Endothelial cell of umbilical vein (primary cell): ENCODE measurements at regions not wholly inside any gene's neighbourhood (a gene's known extent, or its start where the extent isn't known, plus 50 kb on each side); places are given as distances from the start of the nearest gene placed in this dataset.

Experiments used
- BruUV-seq: library from RNA; stranded (reverse); fragments of 400-500 nt; replicated peaks from 2 replicates; lab custom pipeline; 2021; lab: Mats Ljungman, UMichigan
- CTCF ChIA-PET: fragments of 300-600, 350-600 bp; sonication (Branson Sonifier 250); formaldehyde crosslinking; loops from one replicate; lab custom pipeline; 2021; ENCODE audit warnings: antibody characterized with exemption, inconsistent platforms; lab: Charles Lee
- POLR2A ChIA-PET: fragments of 300-600, 350-600 bp; sonication (Branson Sonifier 250); formaldehyde crosslinking; loops from one replicate; lab custom pipeline; 2021; ENCODE audit warnings: antibody characterized with exemption, inconsistent platforms; lab: Charles Lee
- DNase-seq: peaks from one replicate; pipeline ENCODE4 v3.0.0-alpha.2; 2011; ENCODE audit warnings: low read depth, low spot score
- FAIRE-seq: peaks from 2 replicates; lab custom pipeline; 2011; peaks lifted over from hg19 to GRCh38; lab: Jason Lieb, UNC
- H2AFZ ChIP-seq: 2 replicates; pipeline ENCODE4 v1.6.0; 2012; ENCODE audit warnings: low read depth, low read length, control low read depth, inconsistent platforms
- H3K27ac ChIP-seq: 2 replicates; pipeline ENCODE4 v1.5.1; 2011; ENCODE audit warnings: low read depth, mild to moderate bottlenecking, control low read depth, low read length, moderate library complexity; ENCODE audit not compliant: insufficient read depth
- H3K27me3 ChIP-seq, 2 experiments: 2 replicates each; pipeline versions ENCODE4 v1.6.0 to v1.6.1; 2011; ENCODE audit warnings: low read length in 2 of 2, mixed read lengths in 1 of 2; ENCODE audit not compliant: control insufficient read depth in 2 of 2, insufficient read depth in 2 of 2
- H3K36me3 ChIP-seq, 2 experiments: 2 replicates in 1 of 2; 3 replicates in 1 of 2; pipeline ENCODE4 v1.5.1; 2011; ENCODE audit warnings: low read length in 2 of 2, mild to moderate bottlenecking in 1 of 2, moderate library complexity in 1 of 2; ENCODE audit not compliant: control insufficient read depth in 2 of 2, insufficient read depth in 2 of 2; ENCODE audit errors: extremely low read depth in 1 of 2
- H3K4me1 ChIP-seq: 3 replicates; pipeline ENCODE4 v1.5.1; 2011; ENCODE audit warnings: mild to moderate bottlenecking, low read length; ENCODE audit not compliant: control insufficient read depth, insufficient read depth; ENCODE audit errors: extremely low read depth
- H3K4me2 ChIP-seq: 2 replicates; pipeline ENCODE4 v1.6.1; 2011; ENCODE audit warnings: low read length, control low read depth, mixed read lengths; ENCODE audit not compliant: insufficient read depth
- H3K4me3 ChIP-seq, 3 experiments: fragments of 200-600 bp in 1 of 3; sonication (generic), shearing (Covaris generic) in 1 of 3; replicated peaks in 1 of 3; 2 replicates each; pipeline ENCODE4 v1.5.1; 2011 to 2016; ENCODE audit warnings: control low read depth in 3 of 3, low read length in 3 of 3, mild to moderate bottlenecking in 2 of 3, inconsistent platforms in 1 of 3, low read depth in 1 of 3, moderate library complexity in 1 of 3; ENCODE audit not compliant: insufficient read depth in 1 of 3
- H3K79me2 ChIP-seq: 2 replicates; pipeline ENCODE4 v1.6.0; 2012; ENCODE audit warnings: low read length, inconsistent platforms; ENCODE audit not compliant: control insufficient read depth, insufficient read depth
- H3K9ac ChIP-seq: replicated peaks from 2 replicates; pipeline ENCODE3; 2011; ENCODE audit warnings: low read length, control low read depth; ENCODE audit not compliant: insufficient read depth; ENCODE audit errors: extremely low read depth
- H3K9me1 ChIP-seq: replicated peaks from 3 replicates; pipeline ENCODE4 v1.6.0; 2011; ENCODE audit warnings: mild to moderate bottlenecking, low read length; ENCODE audit not compliant: control insufficient read depth, insufficient read depth; ENCODE audit errors: extremely low read depth
- H3K9me3 ChIP-seq: replicated peaks from 2 replicates; pipeline ENCODE4 v1.5.1; 2012; ENCODE audit warnings: low read length, inconsistent platforms; ENCODE audit not compliant: control insufficient read depth, insufficient read depth
- H4K20me1 ChIP-seq: replicated peaks from 2 replicates; pipeline ENCODE3; 2011; ENCODE audit warnings: mild to moderate bottlenecking, low read length; ENCODE audit not compliant: control insufficient read depth, insufficient read depth; ENCODE audit errors: extremely low read depth
- EZH2 ChIP-seq: IDR thresholded peaks from 2 replicates; pipeline ENCODE4 v1.6.1; 2012; ENCODE audit warnings: borderline replicate concordance, low read depth, mild to moderate bottlenecking, moderate library complexity, low read length, inconsistent platforms; ENCODE audit not compliant: severe bottlenecking
- FOS ChIP-seq: IDR thresholded peaks from 2 replicates; pipeline ENCODE4 v1.6.1; 2011; ENCODE audit warnings: mild to moderate bottlenecking, low read length, moderate library complexity, borderline replicate concordance; ENCODE audit not compliant: insufficient read depth
- GATA2 ChIP-seq: IDR thresholded peaks from 2 replicates; pipeline ENCODE4 v1.7.0; 2011; ENCODE audit warnings: low read depth, mild to moderate bottlenecking, moderate library complexity, mixed read lengths, low read length; ENCODE audit not compliant: insufficient read length, insufficient read depth
- JUN ChIP-seq: IDR thresholded peaks from 2 replicates; pipeline ENCODE4 v1.6.1; 2011; ENCODE audit warnings: borderline replicate concordance, low read depth; ENCODE audit not compliant: insufficient read length, insufficient read depth
- MYC ChIP-seq: IDR thresholded peaks from one replicate; pipeline ENCODE4 v1.6.1; 2011; ENCODE audit warnings: mild to moderate bottlenecking, low read depth, low read length
- POLR2A ChIP-seq: IDR thresholded peaks from 2 replicates; pipeline ENCODE4 v1.6.1; 2012; ENCODE audit warnings: low read depth, mild to moderate bottlenecking, control low read depth, low read length
- POLR2AphosphoS5 ChIP-seq: IDR thresholded peaks from 2 replicates; pipeline ENCODE4 v1.6.1; 2012; ENCODE audit warnings: low read depth, mild to moderate bottlenecking, control low read depth, low read length, moderate library complexity; ENCODE audit not compliant: insufficient read depth
- dilution Hi-C: fragments of 300-500 bp; cut with MboI; formaldehyde crosslinking; loops from one replicate; pipeline ENCODE4 v1.15.0; 2019; ENCODE audit warnings: low sequenced_read_pairs; ENCODE audit not compliant: extremely low pct_ligation_motif_present
- intact Hi-C: fragments of 100-400 bp; cut with micrococcal nuclease; formaldehyde crosslinking; loops from one replicate; pipeline ENCODE4 v1.10.0; 2022
- TF ChIP-seq, protein P1 (sequence below): IDR thresholded peaks from 2 replicates; pipeline ENCODE4 v1.6.1; 2011; ENCODE audit not compliant: insufficient read depth, insufficient read length
- TF ChIP-seq, protein P2 (sequence below), 2 donors: IDR thresholded peaks; 1 replicate in 1 of 2; 2 replicates in 1 of 2; pipeline ENCODE4 v1.5.1; 2011; ENCODE audit warnings: low read length in 2 of 2, mild to moderate bottlenecking in 2 of 2, moderate library complexity in 2 of 2, control low read depth in 1 of 2, inconsistent platforms in 1 of 2, low read depth in 1 of 2; ENCODE audit not compliant: insufficient read depth in 1 of 2; ENCODE audit errors: extremely low read depth in 1 of 2

DNA sequence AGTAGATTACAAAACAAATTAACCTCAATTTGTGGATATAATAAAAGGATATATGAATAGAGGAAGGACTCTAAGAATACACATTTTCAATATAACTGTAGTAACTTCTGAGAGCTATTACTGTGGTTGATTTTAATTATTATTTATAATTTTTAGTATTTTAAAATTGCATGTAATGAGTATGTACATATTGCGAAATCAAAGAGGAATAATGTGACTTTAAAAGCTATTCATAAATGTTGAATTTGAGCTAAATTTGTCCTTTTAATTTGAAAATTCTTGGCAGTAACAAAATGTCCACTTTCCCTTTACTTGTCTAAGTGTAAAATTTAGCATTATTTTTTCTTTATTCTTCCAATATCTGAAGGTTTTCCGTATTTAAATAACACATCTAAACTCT, 750.6 kb upstream of the PCDH15 start:
- BruUV-seq, result no TSS peak
- CTCF ChIA-PET, result no interaction called here
- intact Hi-C loops, result no loop called here

DNA sequence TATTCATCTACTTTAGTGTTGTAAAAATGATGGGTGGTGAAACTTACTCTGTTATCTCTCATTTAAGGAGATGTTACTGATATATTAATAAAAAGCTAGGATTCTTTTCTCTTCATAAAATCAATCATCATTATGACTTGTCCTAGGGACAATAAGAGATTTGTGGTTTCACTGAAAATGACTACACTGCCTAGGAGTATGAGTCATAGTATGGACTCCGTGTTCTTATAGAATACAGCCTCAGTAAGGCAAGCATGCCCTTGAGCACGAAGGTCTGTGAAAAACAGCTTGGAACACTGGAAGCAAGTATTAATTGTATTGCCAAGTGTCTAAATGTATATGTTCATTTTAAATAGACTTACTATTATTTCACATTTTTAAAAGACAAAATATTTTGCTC, 749.2 kb upstream of the PCDH15 start:
- Histone ChIP-seq H3K27ac (no peak overlapping the region), H3K36me3 (no peaks in the 10 kb centered on the region), H4K20me1 (no peaks in the 10 kb centered on the region), H3K4me1 (no peaks in the 10 kb centered on the region), H3K9ac (no peak overlapping the region), H3K79me2 (no peaks in the 10 kb centered on the region), H3K4me3 (no peak overlapping the region), H3K9me1 (no peaks in the 10 kb centered on the region), H2AFZ (no peak overlapping the region), H3K27me3 (no peaks in the 10 kb centered on the region), H3K9me3 (no peaks in the 10 kb centered on the region), H3K4me2 (no peak overlapping the region)
- intact Hi-C loops, result no loop called here
- ChIA-PET POLR2A (no interaction called here), CTCF (no interaction called here)
- no peak for TF ChIP-seq POLR2A
- TF ChIP-seq, protein P1, sequence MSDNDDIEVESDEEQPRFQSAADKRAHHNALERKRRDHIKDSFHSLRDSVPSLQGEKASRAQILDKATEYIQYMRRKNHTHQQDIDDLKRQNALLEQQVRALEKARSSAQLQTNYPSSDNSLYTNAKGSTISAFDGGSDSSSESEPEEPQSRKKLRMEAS, result no peak
- TF ChIP-seq, protein P2, sequence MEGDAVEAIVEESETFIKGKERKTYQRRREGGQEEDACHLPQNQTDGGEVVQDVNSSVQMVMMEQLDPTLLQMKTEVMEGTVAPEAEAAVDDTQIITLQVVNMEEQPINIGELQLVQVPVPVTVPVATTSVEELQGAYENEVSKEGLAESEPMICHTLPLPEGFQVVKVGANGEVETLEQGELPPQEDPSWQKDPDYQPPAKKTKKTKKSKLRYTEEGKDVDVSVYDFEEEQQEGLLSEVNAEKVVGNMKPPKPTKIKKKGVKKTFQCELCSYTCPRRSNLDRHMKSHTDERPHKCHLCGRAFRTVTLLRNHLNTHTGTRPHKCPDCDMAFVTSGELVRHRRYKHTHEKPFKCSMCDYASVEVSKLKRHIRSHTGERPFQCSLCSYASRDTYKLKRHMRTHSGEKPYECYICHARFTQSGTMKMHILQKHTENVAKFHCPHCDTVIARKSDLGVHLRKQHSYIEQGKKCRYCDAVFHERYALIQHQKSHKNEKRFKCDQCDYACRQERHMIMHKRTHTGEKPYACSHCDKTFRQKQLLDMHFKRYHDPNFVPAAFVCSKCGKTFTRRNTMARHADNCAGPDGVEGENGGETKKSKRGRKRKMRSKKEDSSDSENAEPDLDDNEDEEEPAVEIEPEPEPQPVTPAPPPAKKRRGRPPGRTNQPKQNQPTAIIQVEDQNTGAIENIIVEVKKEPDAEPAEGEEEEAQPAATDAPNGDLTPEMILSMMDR (IDR thresholded peaks at IDR 0.05; ENCODE audit: extremely low read depth in 1 of 2, insufficient read depth in 1 of 2, low read depth in 1 of 2, low read length in 2 of 2), result no peak
- no peak for TF ChIP-seq GATA2
- no peak for TF ChIP-seq POLR2AphosphoS5
- no peak for TF ChIP-seq FOS
- no peak for TF ChIP-seq MYC
- TF ChIP-seq JUN, result no peak
- no peak for TF ChIP-seq EZH2
- DNase-seq (no peak), FAIRE-seq (no peak)
- BruUV-seq, result no TSS peak
- dilution Hi-C loops, result no loop called here

More for the DNA sequence above, 750.6 kb upstream of the PCDH15 start:
- Histone ChIP-seq H3K27ac (no peak overlapping the region), H3K9me1 (no peaks in the 10 kb centered on the region), H3K27me3 (no peaks in the 10 kb centered on the region), H2AFZ (no peak overlapping the region), H3K79me2 (no peaks in the 10 kb centered on the region), H3K4me1 (no peaks in the 10 kb centered on the region), H4K20me1 (no peaks in the 10 kb centered on the region), H3K4me2 (no peak overlapping the region), H3K36me3 (no peaks in the 10 kb centered on the region), H3K9me3 (no peaks in the 10 kb centered on the region), H3K9ac (no peak overlapping the region), H3K4me3 (no peak overlapping the region)
- POLR2A ChIA-PET, result no interaction called here
- dilution Hi-C loops, result no loop called here
- DNase-seq (no peak), FAIRE-seq (no peak)
- TF ChIP-seq GATA2, result no peak
- no peak for TF ChIP-seq MYC
- TF ChIP-seq, protein P2 (IDR thresholded peaks at IDR 0.05; ENCODE audit: extremely low read depth in 1 of 2, insufficient read depth in 1 of 2, low read depth in 1 of 2, low read length in 2 of 2), result no peak
- TF ChIP-seq, protein P1, result no peak
- no peak for TF ChIP-seq POLR2AphosphoS5
- TF ChIP-seq EZH2, result no peak
